ENCODE measurements at regions not wholly inside any gene's neighbourhood (a gene's known extent, or its start where the extent isn't known, plus 50 kb on each side); places are given as distances from the start of the nearest gene placed in this dataset.

DNA sequence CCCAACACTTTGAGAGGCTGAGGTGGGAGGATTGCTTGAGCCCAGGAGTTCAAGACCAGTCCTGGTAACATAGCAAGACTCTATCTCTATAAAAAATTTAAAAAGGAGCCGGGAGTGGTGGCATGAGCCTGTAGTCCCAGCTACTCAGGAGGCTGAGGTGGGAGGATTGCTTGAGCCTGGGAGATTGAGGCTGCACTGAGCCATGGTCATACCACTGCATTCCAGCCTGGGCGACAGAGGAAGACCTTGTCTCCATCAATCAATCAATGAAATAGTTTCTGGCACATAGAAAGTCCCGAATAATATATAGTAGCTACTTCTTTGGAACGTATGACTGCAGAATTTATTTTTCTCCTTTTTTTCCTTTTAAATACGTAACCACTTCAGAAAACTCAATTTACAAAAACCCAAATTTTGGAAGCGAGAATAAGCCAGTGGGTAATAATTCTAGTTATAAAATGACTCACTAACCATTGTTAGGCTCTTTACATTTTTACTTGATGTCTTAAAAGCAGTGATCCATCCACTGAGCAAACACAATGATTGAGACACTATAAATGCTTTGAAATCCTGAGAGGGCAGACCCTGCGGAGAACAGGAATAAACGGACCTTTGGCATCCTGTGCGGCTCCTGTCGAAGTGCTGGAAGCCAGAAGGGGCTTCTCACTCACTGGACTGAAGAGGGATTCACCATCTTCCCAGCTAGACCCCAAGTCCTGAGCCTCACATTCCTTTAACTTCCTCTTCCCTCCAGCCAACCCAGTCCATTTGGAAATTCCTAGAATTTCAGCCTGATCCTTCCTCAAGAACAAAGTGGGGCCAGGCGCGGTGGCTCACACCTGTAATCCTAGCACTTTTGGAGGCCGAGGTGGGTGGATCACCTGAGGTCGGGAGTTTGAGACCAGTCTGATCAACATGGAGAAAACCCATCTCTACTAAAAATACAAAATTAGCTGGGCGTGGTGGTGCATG, 68.4 kb upstream of the MFGE8 start:
- CTCF ChIA-PET: interaction anchor here (1.2 to 1.6 kb wide), 3 partner anchors 8 to 190 kb away, joined by 3 to 10 read pairs (median 5); no protein-coding TSS in a partner anchor

GRCh38 chr15:88982304-88982945, 69.2 kb upstream of the MFGE8 start:
- ChIA-PET POLR2A (interaction anchor here (0.6 kb wide), 1 partner anchor 70 kb away, joined by 3 read pairs; no protein-coding TSS in a partner anchor), CTCF (interaction anchor here (1.3 to 1.6 kb wide), 3 partner anchors 39 to 189 kb away, joined by 3 to 10 read pairs (median 5); no protein-coding TSS in a partner anchor)
- DNase-seq (ENCODE audit: low read depth, low spot score): no peak
- H3K4me3 ChIP-seq (ENCODE audit: low read depth, low read length): no peak overlapping the region
- TF ChIP-seq, protein P1, sequence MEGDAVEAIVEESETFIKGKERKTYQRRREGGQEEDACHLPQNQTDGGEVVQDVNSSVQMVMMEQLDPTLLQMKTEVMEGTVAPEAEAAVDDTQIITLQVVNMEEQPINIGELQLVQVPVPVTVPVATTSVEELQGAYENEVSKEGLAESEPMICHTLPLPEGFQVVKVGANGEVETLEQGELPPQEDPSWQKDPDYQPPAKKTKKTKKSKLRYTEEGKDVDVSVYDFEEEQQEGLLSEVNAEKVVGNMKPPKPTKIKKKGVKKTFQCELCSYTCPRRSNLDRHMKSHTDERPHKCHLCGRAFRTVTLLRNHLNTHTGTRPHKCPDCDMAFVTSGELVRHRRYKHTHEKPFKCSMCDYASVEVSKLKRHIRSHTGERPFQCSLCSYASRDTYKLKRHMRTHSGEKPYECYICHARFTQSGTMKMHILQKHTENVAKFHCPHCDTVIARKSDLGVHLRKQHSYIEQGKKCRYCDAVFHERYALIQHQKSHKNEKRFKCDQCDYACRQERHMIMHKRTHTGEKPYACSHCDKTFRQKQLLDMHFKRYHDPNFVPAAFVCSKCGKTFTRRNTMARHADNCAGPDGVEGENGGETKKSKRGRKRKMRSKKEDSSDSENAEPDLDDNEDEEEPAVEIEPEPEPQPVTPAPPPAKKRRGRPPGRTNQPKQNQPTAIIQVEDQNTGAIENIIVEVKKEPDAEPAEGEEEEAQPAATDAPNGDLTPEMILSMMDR (IDR thresholded peaks at IDR 0.05; ENCODE audit: insufficient read depth, low read length, missing control alignments): no peak

More for the DNA sequence above, 68.4 kb upstream of the MFGE8 start:
- no peak overlapping the region for H3K4me3 ChIP-seq (ENCODE audit: low read depth, low read length)
- TF ChIP-seq, protein P1 (IDR thresholded peaks at IDR 0.05; ENCODE audit: insufficient read depth, low read length, missing control alignments): no peak
- POLR2A ChIA-PET: interaction anchor here (0.6 kb wide), 1 partner anchor 69 kb away, joined by 3 read pairs; no protein-coding TSS in a partner anchor
- no peak for DNase-seq (ENCODE audit: low read depth, low spot score)

DNA sequence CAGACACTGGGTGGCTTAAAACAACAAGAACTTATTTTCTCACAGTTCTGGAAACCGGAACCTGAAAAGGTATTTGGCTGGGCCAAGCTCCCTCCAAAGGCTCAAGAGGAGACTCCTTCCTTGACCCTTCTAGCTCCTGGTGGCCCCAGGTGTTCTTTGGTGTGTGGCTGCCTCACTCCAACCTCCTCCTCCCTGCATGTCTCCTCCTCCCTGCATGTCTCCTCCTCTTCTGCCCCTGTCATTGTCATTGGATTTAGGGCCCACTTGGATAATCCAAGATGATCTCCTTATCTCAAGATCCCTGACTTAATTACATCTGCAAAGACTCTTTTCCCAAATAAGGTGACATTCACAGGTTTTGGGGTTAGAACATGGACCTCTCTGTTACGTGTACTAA, 69.8 kb upstream of the MFGE8 start:
- DNase-seq (ENCODE audit: low read depth, low spot score): no peak
- H3K4me3 ChIP-seq (ENCODE audit: low read depth, low read length): no peak overlapping the region
- ChIA-PET POLR2A (no interaction called here), CTCF (interaction anchor here (1.3 to 1.5 kb wide), 2 partner anchors 39 to 78 kb away, joined by 3 to 10 read pairs; no protein-coding TSS in a partner anchor)
- TF ChIP-seq, protein P1 (IDR thresholded peaks at IDR 0.05; ENCODE audit: insufficient read depth, low read length, missing control alignments): no peak

DNA sequence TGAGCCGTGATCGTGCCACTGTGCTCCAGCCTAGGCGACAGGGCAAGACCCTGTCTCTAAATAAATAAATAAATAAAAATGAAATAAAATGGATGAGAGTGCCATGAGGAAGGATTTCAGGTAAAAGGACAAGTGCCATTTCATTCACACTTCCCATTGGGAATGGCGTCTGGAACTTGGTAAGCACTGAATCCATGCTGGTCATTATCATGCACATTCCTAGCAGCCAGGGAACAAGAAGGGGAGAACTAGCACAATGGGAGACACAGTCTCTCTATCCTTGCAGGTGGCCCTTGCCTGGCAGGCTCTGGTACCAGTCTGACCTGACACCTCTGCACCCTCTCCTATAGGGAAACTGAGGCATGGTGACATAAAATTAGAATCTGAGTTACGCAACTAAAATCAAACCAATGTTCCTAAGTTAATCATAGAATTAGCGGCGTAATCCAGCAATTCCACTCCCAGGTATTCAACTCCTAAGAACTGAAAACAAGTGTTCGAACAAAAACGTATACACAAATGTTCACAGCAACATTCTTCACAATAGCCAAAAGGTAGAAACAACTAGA, 70.8 kb upstream of the MFGE8 start:
- ChIA-PET CTCF (no interaction called here), POLR2A (no interaction called here)
- H3K4me3 ChIP-seq (ENCODE audit: low read depth, low read length): no peak overlapping the region
- DNase-seq (ENCODE audit: low read depth, low spot score): no peak
- TF ChIP-seq, protein P1 (IDR thresholded peaks at IDR 0.05; ENCODE audit: insufficient read depth, low read length, missing control alignments): no peak

DNA sequence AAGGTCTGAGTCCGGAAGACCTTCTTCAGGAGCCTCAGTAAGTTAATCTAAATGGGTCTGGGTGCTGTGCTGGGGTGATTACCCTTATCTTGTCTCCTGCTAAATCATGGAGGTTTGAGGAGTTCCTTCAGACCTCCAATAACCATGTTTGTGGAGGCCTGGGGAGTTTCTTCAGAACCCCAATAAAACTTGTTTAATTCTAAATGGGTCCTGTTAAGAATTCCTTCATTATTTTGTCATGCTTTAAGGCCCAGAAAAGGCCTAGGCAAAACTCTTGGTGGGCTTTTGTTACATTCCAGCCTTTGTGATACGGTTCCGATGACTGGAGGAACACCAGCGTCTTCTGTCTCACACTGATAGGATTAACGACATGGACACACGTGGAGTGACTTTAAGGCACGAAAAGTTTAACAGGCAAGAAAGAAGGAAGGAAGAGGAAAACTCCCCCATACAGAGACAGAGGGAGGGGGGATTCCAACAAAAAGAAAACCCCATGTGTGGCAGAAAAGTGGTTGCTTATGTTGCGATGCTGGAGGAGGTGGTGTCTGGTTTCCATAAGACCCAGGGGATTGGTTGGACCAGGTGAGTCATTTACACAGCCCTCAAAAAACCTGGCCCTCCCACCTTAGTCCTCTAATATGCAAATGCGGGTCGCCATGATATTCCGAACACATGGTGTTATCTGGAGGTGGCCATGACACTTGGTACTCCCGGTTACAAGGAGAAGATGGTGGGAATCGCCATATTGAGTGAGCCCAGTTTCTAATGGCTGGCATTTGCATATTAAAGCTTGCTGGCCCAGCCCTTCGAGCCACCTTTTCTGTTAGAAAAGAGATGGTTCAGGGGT, 72.6 kb upstream of the MFGE8 start:
- CTCF ChIA-PET: interaction anchor here (1.8 kb wide), 1 partner anchor 81 kb away, joined by 6 read pairs; no protein-coding TSS in a partner anchor

More for the DNA sequence above, 72.6 kb upstream of the MFGE8 start:
- POLR2A ChIA-PET: no interaction called here
- DNase-seq (ENCODE audit: low read depth, low spot score): no peak
- TF ChIP-seq, protein P1 (IDR thresholded peaks at IDR 0.05; ENCODE audit: insufficient read depth, low read length, missing control alignments): no peak
- no peak overlapping the region for H3K4me3 ChIP-seq (ENCODE audit: low read depth, low read length)

All from AG04449 (cell line).